ENCODE measurements at regions not wholly inside any gene's neighbourhood (a gene's known extent, or its start where the extent isn't known, plus 50 kb on each side); places are given as distances from the start of the nearest gene placed in this dataset.

DNA sequence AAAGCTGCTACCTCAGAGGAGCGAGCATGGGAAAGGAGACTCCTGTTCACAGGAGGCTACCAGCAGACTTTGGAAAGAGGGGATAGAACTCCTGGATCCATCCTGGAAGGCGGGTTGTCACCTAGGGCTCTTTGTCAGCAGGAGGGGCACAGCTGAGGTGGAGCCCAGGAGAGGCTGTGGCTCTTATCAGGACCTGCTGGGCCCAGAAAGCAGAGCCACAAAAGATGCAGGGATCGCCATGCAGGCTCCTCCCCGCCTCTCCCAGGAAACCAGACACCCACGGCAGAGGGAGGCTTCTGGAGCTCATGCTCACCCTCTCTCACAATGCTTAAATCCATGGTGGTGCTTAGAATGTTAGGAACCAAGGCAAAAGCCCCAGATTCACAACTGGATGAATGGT is 994.2 kb downstream of the UQCRFS1 start:
- Histone ChIP-seq H3K4me1 (replicated peaks in 1 of 2) (no peaks in the 10 kb centered on the region), H3K36me3 (replicated peaks in 1 of 2) (no peaks in the 10 kb centered on the region), H3K27me3 (peaks cover 4% of the 10 kb centered on the region), H3K27ac (no peak overlapping the region), H3K4me3 (no peak overlapping the region), H3K9me3 (replicated peaks in 1 of 3) (no peaks in the 10 kb centered on the region)
- DNase-seq = no peak
- 43 to 66% (median 46%) methylated on average over 5 of the region's 5 CpGs for WGBS, 4 donors
- TF ChIP-seq, protein P1, sequence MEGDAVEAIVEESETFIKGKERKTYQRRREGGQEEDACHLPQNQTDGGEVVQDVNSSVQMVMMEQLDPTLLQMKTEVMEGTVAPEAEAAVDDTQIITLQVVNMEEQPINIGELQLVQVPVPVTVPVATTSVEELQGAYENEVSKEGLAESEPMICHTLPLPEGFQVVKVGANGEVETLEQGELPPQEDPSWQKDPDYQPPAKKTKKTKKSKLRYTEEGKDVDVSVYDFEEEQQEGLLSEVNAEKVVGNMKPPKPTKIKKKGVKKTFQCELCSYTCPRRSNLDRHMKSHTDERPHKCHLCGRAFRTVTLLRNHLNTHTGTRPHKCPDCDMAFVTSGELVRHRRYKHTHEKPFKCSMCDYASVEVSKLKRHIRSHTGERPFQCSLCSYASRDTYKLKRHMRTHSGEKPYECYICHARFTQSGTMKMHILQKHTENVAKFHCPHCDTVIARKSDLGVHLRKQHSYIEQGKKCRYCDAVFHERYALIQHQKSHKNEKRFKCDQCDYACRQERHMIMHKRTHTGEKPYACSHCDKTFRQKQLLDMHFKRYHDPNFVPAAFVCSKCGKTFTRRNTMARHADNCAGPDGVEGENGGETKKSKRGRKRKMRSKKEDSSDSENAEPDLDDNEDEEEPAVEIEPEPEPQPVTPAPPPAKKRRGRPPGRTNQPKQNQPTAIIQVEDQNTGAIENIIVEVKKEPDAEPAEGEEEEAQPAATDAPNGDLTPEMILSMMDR (IDR thresholded peaks at IDR 0.05) = no peak
- no peak for TF ChIP-seq POLR2A (IDR thresholded peaks at IDR 0.05)
- intact Hi-C loops (cut with DNase I) = no loop called here

DNA sequence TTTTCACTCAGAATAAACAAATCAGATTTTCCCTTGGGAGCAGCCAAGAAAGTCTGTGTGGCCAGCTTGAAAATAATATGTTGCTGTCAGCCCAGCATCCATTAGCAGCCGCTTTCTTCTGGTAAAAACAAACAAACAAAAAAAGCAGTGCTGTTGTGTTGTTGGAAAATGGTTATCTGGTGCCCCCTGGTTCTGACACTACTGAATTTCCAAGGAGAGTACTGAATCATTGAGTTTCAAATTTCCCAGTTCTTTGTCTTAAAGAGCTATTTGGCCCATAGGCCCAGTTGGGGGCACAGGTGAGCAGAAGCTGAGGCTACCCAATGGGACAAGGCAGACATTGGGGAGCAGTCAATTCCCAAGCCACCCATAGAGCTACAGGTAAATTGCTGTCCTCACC is 995.9 kb downstream of the UQCRFS1 start:
- DNase-seq = no peak
- no peak for TF ChIP-seq POLR2A (IDR thresholded peaks at IDR 0.05)
- TF ChIP-seq, protein P1 (IDR thresholded peaks at IDR 0.05) = peak in 4 of 6 experiments; percentile 12 to 18 (median 17)
- Histone ChIP-seq H3K4me3 (no peak overlapping the region), H3K27ac (no peak overlapping the region), H3K27me3 (peaks cover 4% of the 10 kb centered on the region), H3K4me1 (replicated peaks in 1 of 2) (no peaks in the 10 kb centered on the region), H3K36me3 (replicated peaks in 1 of 2) (no peaks in the 10 kb centered on the region), H3K9me3 (replicated peaks in 1 of 3) (no peaks in the 10 kb centered on the region)
- intact Hi-C loops (cut with DNase I) = no loop called here
- WGBS, 4 donors = 24 to 54% (median 34%) methylated on average over 1 of the region's 1 CpG

DNA sequence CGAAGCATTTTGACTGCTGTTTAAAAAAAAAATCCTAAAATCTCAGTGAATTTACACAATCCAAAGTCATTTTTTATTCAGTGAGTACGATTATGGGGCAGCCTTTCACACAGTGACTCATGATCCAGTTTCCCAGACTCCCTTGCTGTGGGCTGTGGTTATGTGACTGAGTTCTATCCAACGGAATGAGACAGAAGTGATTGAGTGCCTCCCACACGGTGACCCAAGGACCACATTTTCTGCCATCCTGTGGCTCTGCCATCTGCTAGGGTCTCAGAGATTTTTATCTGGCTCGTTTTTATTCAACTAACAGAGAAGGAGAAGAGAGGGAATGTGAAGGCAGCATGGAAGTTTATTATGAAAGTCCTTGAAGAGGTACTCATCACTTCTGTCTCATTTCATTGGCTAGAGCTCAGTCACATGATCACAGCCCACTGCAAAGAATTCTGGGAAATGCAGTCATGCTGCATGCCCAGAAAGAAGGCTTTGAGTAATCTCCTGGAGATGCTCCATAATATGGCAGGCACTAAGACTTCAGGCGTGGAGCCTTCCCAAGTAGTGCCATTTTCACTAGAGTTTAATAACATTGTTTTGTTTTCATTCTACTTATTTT is 999.4 kb downstream of the UQCRFS1 start:
- no peak for TF ChIP-seq POLR2A (IDR thresholded peaks at IDR 0.05)
- WGBS, 4 donors = 37 to 53% (median 46%) methylated on average over 6 of the region's 6 CpGs
- DNase-seq = peak in 6 of 7 donors; percentile 17 to 48 (median 38)
- no peaks in the 10 kb centered on the region for H3K9me3 ChIP-seq (replicated peaks in 1 of 3)
- H3K4me1 ChIP-seq (replicated peaks in 1 of 2) = no peaks in the 10 kb centered on the region
- peak overlapping the region in 1 of 5 donors; percentile 31 for H3K27ac ChIP-seq
- intact Hi-C loops (cut with DNase I) = no loop called here
- no peaks in the 10 kb centered on the region for H3K27me3 ChIP-seq
- no peak overlapping the region for H3K4me3 ChIP-seq
- H3K36me3 ChIP-seq (replicated peaks in 1 of 2) = no peaks in the 10 kb centered on the region

DNA sequence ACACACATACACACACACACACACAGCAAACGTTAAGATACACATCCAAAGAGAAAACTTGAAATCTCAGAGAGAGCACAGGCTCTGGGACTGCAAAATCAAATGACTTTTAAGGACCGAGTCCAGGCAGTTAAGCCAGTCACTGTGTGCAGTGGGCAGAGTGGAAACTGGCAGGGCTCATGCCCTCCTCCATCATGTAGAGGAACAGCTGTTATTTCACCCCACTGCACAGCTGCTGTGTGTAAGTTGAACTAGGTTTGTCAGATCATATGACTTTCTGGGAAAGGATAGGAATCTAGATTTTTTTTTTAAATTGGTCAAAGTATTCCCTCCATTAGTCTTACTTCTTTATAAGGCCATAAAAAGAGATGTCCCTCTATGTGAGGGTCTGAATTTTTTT is 1002.1 kb downstream of the UQCRFS1 start:
- no peak for TF ChIP-seq POLR2A (IDR thresholded peaks at IDR 0.05)
- TF ChIP-seq, protein P1 (IDR thresholded peaks at IDR 0.05) = no peak

DNA sequence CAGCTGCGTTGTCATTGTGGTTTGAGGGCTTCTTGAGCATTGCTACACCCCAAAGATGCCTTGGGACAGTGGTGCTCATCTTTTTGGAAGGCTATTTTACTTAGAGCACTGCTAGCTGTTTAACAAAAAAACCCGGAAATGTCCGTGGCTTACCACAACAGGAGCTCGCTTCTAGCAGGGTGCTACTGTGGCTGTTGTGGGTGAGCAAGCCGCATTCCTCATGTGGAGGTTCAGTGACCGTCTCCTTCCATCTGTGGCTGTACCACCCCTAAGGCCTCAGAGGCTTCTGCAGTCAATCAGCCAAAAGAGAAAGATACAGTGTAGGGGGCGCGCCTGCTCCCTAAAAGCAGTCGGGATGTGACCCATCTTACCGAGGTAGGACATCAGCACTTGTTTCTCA is 1004.2 kb downstream of the UQCRFS1 start:
- no peaks in the 10 kb centered on the region for H3K4me1 ChIP-seq (replicated peaks in 1 of 2)
- no peak overlapping the region for H3K27ac ChIP-seq
- H3K36me3 ChIP-seq (replicated peaks in 1 of 2) = no peaks in the 10 kb centered on the region
- DNase-seq = no peak
- H3K27me3 ChIP-seq = no peaks in the 10 kb centered on the region
- 72 to 91% (median 78%) methylated on average over 10 of the region's 10 CpGs for WGBS, 4 donors
- no peaks in the 10 kb centered on the region for H3K9me3 ChIP-seq (replicated peaks in 1 of 3)
- H3K4me3 ChIP-seq = no peak overlapping the region
- intact Hi-C loops (cut with DNase I) = no loop called here
- TF ChIP-seq POLR2A (IDR thresholded peaks at IDR 0.05) = no peak
- TF ChIP-seq, protein P1 (IDR thresholded peaks at IDR 0.05) = no peak

More for the DNA sequence above, 1002.1 kb downstream of the UQCRFS1 start:
- 65 to 71% (median 67%) methylated on average over 2 of the region's 2 CpGs for WGBS, 4 donors
- Histone ChIP-seq H3K27ac (no peak overlapping the region), H3K9me3 (replicated peaks in 1 of 3) (no peaks in the 10 kb centered on the region), H3K27me3 (no peaks in the 10 kb centered on the region), H3K4me1 (replicated peaks in 1 of 2) (no peaks in the 10 kb centered on the region), H3K4me3 (no peak overlapping the region), H3K36me3 (replicated peaks in 1 of 2) (no peaks in the 10 kb centered on the region)
- intact Hi-C loops (cut with DNase I) = no loop called here
- no peak for DNase-seq
